H1 (cell line): ENCODE measurements at regions not wholly inside any gene's neighbourhood (a gene's known extent, or its start where the extent isn't known, plus 50 kb on each side); places are given as distances from the start of the nearest gene placed in this dataset.
"Not testable (repeated sequence)": the region's sequence is repeated elsewhere in the genome, so short reads cannot be mapped to it uniquely, and the experiment has no call there.

Experiments
- CTCF ChIP-seq, 3 experiments: IDR thresholded peaks; 1 replicate in 2 of 3; 2 replicates in 1 of 3; pipeline versions ENCODE4 v1.5.1 to v1.6.1; 2011; ENCODE audit warnings: low read length in 3 of 3, mild to moderate bottlenecking in 3 of 3, inconsistent platforms in 2 of 3, low read depth in 1 of 3, moderate library complexity in 1 of 3; ENCODE audit not compliant: insufficient read depth in 1 of 3; ENCODE audit errors: control extremely low read depth in 1 of 3
- EP300 ChIP-seq, 2 experiments: IDR thresholded peaks; 1 replicate in 1 of 2; 2 replicates in 1 of 2; pipeline ENCODE4 v1.6.1; 2011 to 2012; ENCODE audit warnings: low read depth in 2 of 2, low read length in 2 of 2, mild to moderate bottlenecking in 2 of 2, borderline replicate concordance in 1 of 2, inconsistent platforms in 1 of 2, moderate library complexity in 1 of 2
- PHF8 ChIP-seq: fragments of 200-600 bp; sonication (generic); conservative IDR thresholded peaks from 2 replicates; pipeline ENCODE4 v1.7.1; 2012; ENCODE audit warnings: low read depth, mild to moderate bottlenecking, inconsistent platforms, low read length, moderate library complexity
- POLR2AphosphoS5 ChIP-seq: IDR thresholded peaks from 2 replicates; pipeline ENCODE4 v1.6.1; 2011; ENCODE audit warnings: low read depth, low read length
- SIN3A ChIP-seq, 2 experiments: IDR thresholded peaks in 1 of 2; conservative IDR thresholded peaks in 1 of 2; 2 replicates each; pipeline ENCODE4 v1.6.1; 2011 to 2012; ENCODE audit warnings: low read length in 2 of 2, improper control_type of control experiment in 1 of 2, low read depth in 1 of 2, mild to moderate bottlenecking in 1 of 2

GRCh38 chrX:45467537-45467936 lies 266.9 kb upstream of the DIPK2B start:
- not testable (repeated sequence) for TF ChIP-seq POLR2AphosphoS5; SIN3A (conservative IDR thresholded peaks at IDR 0.05 in 1 of 2, IDR thresholded peaks at IDR 0.05 in 1 of 2; ENCODE audit: low read depth in 1 of 2, low read length in 2 of 2); EP300 (IDR thresholded peaks at IDR 0.05; ENCODE audit: borderline replicate concordance in 1 of 2, low read depth in 2 of 2, low read length in 2 of 2); CTCF (IDR thresholded peaks at IDR 0.05; ENCODE audit: control extremely low read depth in 1 of 3, insufficient read depth in 1 of 3, low read depth in 1 of 3, low read length in 3 of 3); PHF8
